ENCODE measurements at regions not wholly inside any gene's neighbourhood (a gene's known extent, or its start where the extent isn't known, plus 50 kb on each side); places are given as distances from the start of the nearest gene placed in this dataset.
A peak's percentile ranks its signal among the peaks of the same experiment; 100 is the strongest.
"Not testable (repeated sequence)": the region's sequence is repeated elsewhere in the genome, so short reads cannot be mapped to it uniquely, and the experiment has no call there.

- not testable (repeated sequence) for DNase-seq (ENCODE audit: extremely low read depth in 1 of 11, low read depth in 9 of 11, low spot score in 4 of 11)
Measured at GRCh38 chr1:273772-274171, 177.7 kb downstream of the OR4F29 start.

- peak in 3 of 11 donors; percentile 2 to 45 (median 40) for DNase-seq (ENCODE audit: extremely low read depth in 1 of 11, low read depth in 9 of 11, low spot score in 4 of 11)
Measured at GRCh38 chr1:267815-268214, 183.7 kb downstream of the OR4F29 start.

Data from renal cortex interstitium (tissue), 11 donors.